Parathyroid adenoma (tissue), 2 donors: ENCODE measurements at regions not wholly inside any gene's neighbourhood (a gene's known extent, or its start where the extent isn't known, plus 50 kb on each side); places are given as distances from the start of the nearest gene placed in this dataset.

ENCODE experiments used
- H2AFZ ChIP-seq: fragments of 300-600 bp; sonication (generic); one replicate; pipeline ENCODE4 v1.7.0; 2017; ENCODE audit warnings: antibody characterized with exemption, mild to moderate bottlenecking
- H3K27ac ChIP-seq: fragments of 300-600 bp; sonication (generic); one replicate; pipeline ENCODE4 v1.7.0; 2017
- H3K27me3 ChIP-seq: fragments of 300-600 bp; sonication (generic); one replicate; pipeline ENCODE4 v1.7.0; 2017; ENCODE audit warnings: low read length; ENCODE audit not compliant: control insufficient read depth, insufficient read depth
- H3K36me3 ChIP-seq: fragments of 300-600 bp; sonication (generic); one replicate; pipeline ENCODE4 v1.7.0; 2017; ENCODE audit warnings: low read length; ENCODE audit not compliant: control insufficient read depth, insufficient read depth
- H3K4me1 ChIP-seq: fragments of 300-600 bp; sonication (generic); one replicate; pipeline ENCODE4 v1.7.0; 2017; ENCODE audit warnings: control low read depth
- H3K4me2 ChIP-seq: fragments of 300-600 bp; sonication (generic); one replicate; pipeline ENCODE4 v1.7.0; 2017; ENCODE audit warnings: low read length
- H3K4me3 ChIP-seq: fragments of 300-600 bp; sonication (generic); one replicate; pipeline ENCODE4 v1.7.0; 2017; ENCODE audit warnings: low read depth, low read length
- H3K79me2 ChIP-seq: fragments of 300-600 bp; sonication (generic); one replicate; pipeline ENCODE4 v1.7.0; 2017; ENCODE audit warnings: control low read depth
- H3K9ac ChIP-seq: fragments of 300-600 bp; sonication (generic); one replicate; pipeline ENCODE4 v1.7.0; 2017; ENCODE audit warnings: mild to moderate bottlenecking
- H3K9me3 ChIP-seq: fragments of 300-600 bp; sonication (generic); one replicate; pipeline ENCODE4 v1.7.0; 2017; ENCODE audit warnings: low read length; ENCODE audit not compliant: control insufficient read depth
- TF ChIP-seq, protein P1 (sequence below): fragments of 300-600 bp; sonication (generic); IDR thresholded peaks from one replicate; pipeline ENCODE4 v1.7.0; 2017; ENCODE audit warnings: antibody characterized with exemption, mild to moderate bottlenecking
- donor health status: primary hyperparathyroidism.

DNA sequence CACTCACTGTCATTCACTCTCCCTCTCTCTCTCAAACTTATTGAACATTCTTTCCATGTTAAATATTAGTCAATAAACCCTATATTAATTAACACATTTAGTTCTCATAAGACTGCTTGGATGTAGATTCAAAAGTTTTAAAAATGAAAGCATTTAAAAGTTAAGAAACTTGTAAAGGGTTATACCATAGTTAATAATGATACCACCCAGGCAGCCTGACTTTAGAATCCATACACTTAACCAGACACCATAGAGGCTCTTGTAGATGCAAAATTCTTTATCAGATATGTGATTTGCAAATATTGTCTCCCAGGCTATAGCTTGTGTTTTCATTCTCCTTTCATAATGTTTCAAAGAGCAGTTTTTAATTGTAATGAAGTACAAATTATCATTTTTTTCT lies 335.8 kb upstream of the ACTBL2 start:
- no peak overlapping the region for H3K9ac ChIP-seq
- TF ChIP-seq, protein P1, sequence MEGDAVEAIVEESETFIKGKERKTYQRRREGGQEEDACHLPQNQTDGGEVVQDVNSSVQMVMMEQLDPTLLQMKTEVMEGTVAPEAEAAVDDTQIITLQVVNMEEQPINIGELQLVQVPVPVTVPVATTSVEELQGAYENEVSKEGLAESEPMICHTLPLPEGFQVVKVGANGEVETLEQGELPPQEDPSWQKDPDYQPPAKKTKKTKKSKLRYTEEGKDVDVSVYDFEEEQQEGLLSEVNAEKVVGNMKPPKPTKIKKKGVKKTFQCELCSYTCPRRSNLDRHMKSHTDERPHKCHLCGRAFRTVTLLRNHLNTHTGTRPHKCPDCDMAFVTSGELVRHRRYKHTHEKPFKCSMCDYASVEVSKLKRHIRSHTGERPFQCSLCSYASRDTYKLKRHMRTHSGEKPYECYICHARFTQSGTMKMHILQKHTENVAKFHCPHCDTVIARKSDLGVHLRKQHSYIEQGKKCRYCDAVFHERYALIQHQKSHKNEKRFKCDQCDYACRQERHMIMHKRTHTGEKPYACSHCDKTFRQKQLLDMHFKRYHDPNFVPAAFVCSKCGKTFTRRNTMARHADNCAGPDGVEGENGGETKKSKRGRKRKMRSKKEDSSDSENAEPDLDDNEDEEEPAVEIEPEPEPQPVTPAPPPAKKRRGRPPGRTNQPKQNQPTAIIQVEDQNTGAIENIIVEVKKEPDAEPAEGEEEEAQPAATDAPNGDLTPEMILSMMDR: no peak
- H3K27me3 ChIP-seq: no peaks in the 10 kb centered on the region
- no peaks in the 10 kb centered on the region for H3K9me3 ChIP-seq
- H3K79me2 ChIP-seq: no peaks in the 10 kb centered on the region
- no peak overlapping the region for H3K4me2 ChIP-seq
- H2AFZ ChIP-seq: no peak overlapping the region
- no peaks in the 10 kb centered on the region for H3K36me3 ChIP-seq
- H3K4me1 ChIP-seq: no peaks in the 10 kb centered on the region
- H3K27ac ChIP-seq: no peak overlapping the region
- no peak overlapping the region for H3K4me3 ChIP-seq

DNA sequence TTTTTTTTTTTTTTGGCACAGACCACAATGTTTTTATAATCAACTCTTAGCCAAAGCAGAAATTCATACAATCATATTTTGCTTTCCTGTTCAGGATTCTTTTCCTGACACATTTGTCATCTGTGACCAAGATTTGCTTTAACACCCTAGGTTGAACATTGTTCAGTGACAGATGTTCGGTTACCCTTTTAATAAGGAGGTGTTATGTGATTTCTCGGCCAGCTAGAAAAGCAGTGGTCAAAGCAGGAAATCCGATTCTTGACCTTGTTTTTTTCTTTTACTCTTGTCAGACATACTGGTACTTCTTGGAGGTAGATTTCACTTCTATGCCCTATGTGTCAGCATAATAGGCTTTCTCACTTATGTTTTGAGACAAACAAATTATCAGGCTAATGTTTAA lies 335.3 kb upstream of the ACTBL2 start:
- Histone ChIP-seq H3K4me2 (no peak overlapping the region), H3K9ac (no peak overlapping the region), H3K36me3 (no peaks in the 10 kb centered on the region), H3K9me3 (no peaks in the 10 kb centered on the region), H3K4me1 (no peaks in the 10 kb centered on the region), H3K27me3 (no peaks in the 10 kb centered on the region), H3K27ac (no peak overlapping the region), H3K4me3 (no peak overlapping the region), H3K79me2 (no peaks in the 10 kb centered on the region), H2AFZ (no peak overlapping the region)
- TF ChIP-seq, protein P1: no peak

DNA sequence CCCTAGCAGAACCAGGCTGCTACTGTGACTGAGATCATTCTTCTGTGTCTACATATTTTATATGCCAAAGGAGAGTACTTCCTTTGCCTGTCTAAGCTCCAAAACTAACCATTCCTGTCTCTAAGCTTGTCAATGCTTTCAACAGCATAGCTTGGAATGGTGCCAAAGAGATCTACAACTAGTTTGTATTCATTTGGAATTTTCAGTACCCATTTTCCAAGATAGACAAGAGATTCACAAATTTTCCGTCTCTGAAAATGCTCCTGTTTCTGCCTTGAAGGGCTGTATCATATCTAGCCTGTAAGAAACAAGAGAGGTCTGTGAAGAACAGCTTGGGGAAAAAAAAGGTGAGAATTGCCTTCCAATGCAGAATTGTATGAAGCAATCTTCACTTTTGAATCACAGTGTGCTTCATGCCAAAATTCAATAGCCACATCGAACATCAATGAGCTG lies 334.4 kb upstream of the ACTBL2 start:
- Histone ChIP-seq H3K9ac (no peak overlapping the region), H3K79me2 (no peaks in the 10 kb centered on the region), H3K4me1 (no peaks in the 10 kb centered on the region), H3K4me2 (no peak overlapping the region), H3K4me3 (no peak overlapping the region), H3K27ac (no peak overlapping the region), H3K27me3 (no peaks in the 10 kb centered on the region), H3K9me3 (no peaks in the 10 kb centered on the region), H3K36me3 (no peaks in the 10 kb centered on the region), H2AFZ (no peak overlapping the region)
- TF ChIP-seq, protein P1: no peak

DNA sequence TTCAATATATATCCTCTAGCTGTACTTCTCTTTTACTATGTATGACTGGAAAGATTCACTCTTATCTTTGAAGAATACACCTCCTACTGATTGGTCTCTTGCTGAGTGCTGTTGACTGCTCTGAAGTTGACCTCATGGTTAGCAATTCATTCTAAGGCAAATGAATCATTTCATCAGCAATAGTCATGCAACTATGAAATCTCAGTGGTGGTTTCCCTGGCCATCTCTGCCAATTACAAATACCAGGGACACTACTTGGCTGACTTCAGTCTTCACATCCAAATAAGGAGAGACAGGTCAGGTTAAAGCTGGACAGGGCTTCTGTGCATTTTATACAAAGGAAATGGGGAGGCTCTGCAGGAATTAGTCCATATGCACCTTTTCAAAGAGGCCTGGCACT lies 333.5 kb upstream of the ACTBL2 start:
- H3K9ac ChIP-seq: no peak overlapping the region
- H2AFZ ChIP-seq: no peak overlapping the region
- H3K4me1 ChIP-seq: no peaks in the 10 kb centered on the region
- H3K27me3 ChIP-seq: no peaks in the 10 kb centered on the region
- H3K4me3 ChIP-seq: no peak overlapping the region
- no peaks in the 10 kb centered on the region for H3K36me3 ChIP-seq
- no peak overlapping the region for H3K4me2 ChIP-seq
- H3K79me2 ChIP-seq: no peaks in the 10 kb centered on the region
- TF ChIP-seq, protein P1: no peak
- no peaks in the 10 kb centered on the region for H3K9me3 ChIP-seq
- no peak overlapping the region for H3K27ac ChIP-seq

DNA sequence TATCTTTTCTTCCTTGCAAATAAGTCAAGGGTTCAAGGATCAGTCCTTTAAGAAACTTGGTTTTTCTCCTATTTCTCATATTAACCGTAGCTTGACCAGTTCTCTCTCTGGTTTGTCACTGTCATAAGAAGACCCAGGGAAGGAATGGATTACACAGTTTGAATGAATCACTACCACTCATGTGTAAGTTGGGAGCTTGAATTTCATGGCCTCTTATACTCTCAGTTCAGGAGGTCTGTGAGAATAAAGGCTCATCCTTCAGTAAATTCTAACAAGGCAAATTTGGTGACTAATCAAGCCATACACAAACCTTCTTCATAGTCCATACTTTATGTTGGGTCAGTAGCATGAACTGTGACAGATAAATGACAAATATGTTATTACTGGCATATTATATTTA lies 323.1 kb upstream of the ACTBL2 start:
- no peak overlapping the region for H3K9ac ChIP-seq

More for the DNA sequence above, 323.1 kb upstream of the ACTBL2 start:
- no peaks in the 10 kb centered on the region for H3K36me3 ChIP-seq
- TF ChIP-seq, protein P1: no peak
- no peaks in the 10 kb centered on the region for H3K79me2 ChIP-seq
- H3K27me3 ChIP-seq: no peaks in the 10 kb centered on the region
- no peak overlapping the region for H3K4me2 ChIP-seq
- no peaks in the 10 kb centered on the region for H3K9me3 ChIP-seq
- no peak overlapping the region for H3K27ac ChIP-seq
- no peak overlapping the region for H2AFZ ChIP-seq
- no peaks in the 10 kb centered on the region for H3K4me1 ChIP-seq
- no peak overlapping the region for H3K4me3 ChIP-seq
